NCI-H226 (cell line): ENCODE measurements at regions not wholly inside any gene's neighbourhood (a gene's known extent, or its start where the extent isn't known, plus 50 kb on each side); places are given as distances from the start of the nearest gene placed in this dataset.
"Not testable (repeated sequence)": the region's sequence is repeated elsewhere in the genome, so short reads cannot be mapped to it uniquely, and the experiment has no call there.

Experiments
- DNase-seq: peaks from one replicate; pipeline ENCODE4 v3.0.0-alpha.2; 2015

- no peak for DNase-seq
These were observed 1164.7 kb downstream of the CDY2B start for GRCh38 chrY:16715278-16715677.

- no peak for DNase-seq
These were observed 1206.8 kb downstream of the CDY2B start for GRCh38 chrY:16673102-16673787.

GRCh38 chrY:16668402-16668801 is 1211.6 kb downstream of the CDY2B start:
- DNase-seq = peak; percentile 72

- no peak for DNase-seq
These were observed 1217.3 kb downstream of the CDY2B start for GRCh38 chrY:16662741-16663140.

GRCh38 chrY:16659340-16659739 is 1220.7 kb downstream of the CDY2B start:
- DNase-seq = no peak

GRCh38 chrY:16653971-16654370 is 1226.0 kb downstream of the CDY2B start:
- DNase-seq = peak; percentile 76

GRCh38 chrY:16645991-16646390 is 1234.0 kb downstream of the CDY2B start:
- no peak for DNase-seq

GRCh38 chrY:16645449-16645848 is 1234.6 kb downstream of the CDY2B start:
- DNase-seq = no peak

- no peak for DNase-seq
These were observed 1235.7 kb downstream of the CDY2B start for GRCh38 chrY:16644270-16644800.

GRCh38 chrY:16639777-16640176 is 1240.2 kb downstream of the CDY2B start:
- DNase-seq = no peak

GRCh38 chrY:16638743-16639142 is 1241.3 kb downstream of the CDY2B start:
- not testable (repeated sequence) for DNase-seq

- DNase-seq = no peak
These were observed 1243.8 kb downstream of the CDY2B start for GRCh38 chrY:16636254-16636653.

GRCh38 chrY:16629146-16629545 is 1250.9 kb downstream of the CDY2B start:
- DNase-seq = peak; percentile 50

- DNase-seq = no peak
These were observed 1252.9 kb downstream of the CDY2B start for GRCh38 chrY:16627122-16627521.

- DNase-seq = peak; percentile 67
These were observed 1263.6 kb downstream of the CDY2B start for GRCh38 chrY:16616201-16616975.

- DNase-seq = no peak
These were observed 1271.3 kb downstream of the CDY2B start for GRCh38 chrY:16608679-16609078.

GRCh38 chrY:16602146-16602545 is 1277.9 kb downstream of the CDY2B start:
- DNase-seq = no peak

GRCh38 chrY:16601626-16602025 is 1278.4 kb downstream of the CDY2B start:
- no peak for DNase-seq

- DNase-seq = no peak
These were observed 1308.0 kb downstream of the CDY2B start for GRCh38 chrY:16572061-16572460.

GRCh38 chrY:16562491-16562890 is 1317.5 kb downstream of the CDY2B start:
- peak; percentile 5 for DNase-seq

GRCh38 chrY:16522021-16522420 is 1358.0 kb downstream of the CDY2B start:
- peak; percentile 70 for DNase-seq

GRCh38 chrY:16502733-16503214 is 1377.2 kb downstream of the CDY2B start:
- DNase-seq = no peak

GRCh38 chrY:16490706-16491105 is 1389.3 kb downstream of the CDY2B start:
- no peak for DNase-seq

GRCh38 chrY:16486696-16487215 is 1393.3 kb downstream of the CDY2B start:
- peak; percentile 86 for DNase-seq
